MM.1S (cell line): ENCODE measurements at regions not wholly inside any gene's neighbourhood (a gene's known extent, or its start where the extent isn't known, plus 50 kb on each side); places are given as distances from the start of the nearest gene placed in this dataset.

ENCODE experiments used
- DNase-seq: peaks from one replicate; pipeline ENCODE4 v3.0.0-alpha.2; 2015
- H2AFZ ChIP-seq: fragments of 300-600 bp; sonication (generic); 2 replicates; pipeline ENCODE4 v1.6.0; 2016; ENCODE audit warnings: antibody characterized with exemption, low read length
- H3F3A ChIP-seq: fragments of 300-600 bp; sonication (generic); 2 replicates; pipeline ENCODE4 v1.6.1; 2016; ENCODE audit warnings: mild to moderate bottlenecking, antibody characterized with exemption, low read length, moderate library complexity, mixed read lengths; ENCODE audit not compliant: insufficient read depth
- H3K27ac ChIP-seq: fragments of 300-600 bp; sonication (generic); 2 replicates; pipeline ENCODE4 v1.5.1; 2016; ENCODE audit warnings: mild to moderate bottlenecking, low read length
- H3K27me3 ChIP-seq: fragments of 300-600 bp; sonication (generic); replicated peaks from 2 replicates; pipeline ENCODE4 v1.6.0; 2016; ENCODE audit warnings: low read length; ENCODE audit not compliant: insufficient read depth
- H3K36me3 ChIP-seq: fragments of 300-600 bp; sonication (generic); replicated peaks from 2 replicates; pipeline ENCODE4 v1.6.1; 2016; ENCODE audit warnings: mild to moderate bottlenecking, low read length, mixed read lengths; ENCODE audit not compliant: insufficient read depth
- H3K4me1 ChIP-seq: fragments of 300-600 bp; sonication (generic); 2 replicates; pipeline ENCODE4 v1.6.1; 2016; ENCODE audit warnings: low read length, mixed read lengths
- H3K4me2 ChIP-seq: fragments of 300-600 bp; sonication (generic); 2 replicates; pipeline ENCODE4 v1.6.0; 2016; ENCODE audit warnings: low read depth, low read length
- H3K4me3 ChIP-seq: fragments of 300-600 bp; sonication (generic); 2 replicates; pipeline ENCODE4 v1.5.1; 2016; ENCODE audit warnings: low read length, mixed read lengths
- H3K79me2 ChIP-seq: fragments of 300-600 bp; sonication (generic); 2 replicates; pipeline ENCODE4 v1.6.1; 2016; ENCODE audit warnings: mixed run types, low read length, mixed read lengths
- H3K9ac ChIP-seq: fragments of 300-600 bp; sonication (generic); 2 replicates; pipeline ENCODE4 v1.6.1; 2016; ENCODE audit warnings: low read length, mixed read lengths
- H3K9me2 ChIP-seq: fragments of 300-600 bp; sonication (generic); replicated peaks from 2 replicates; pipeline ENCODE4 v1.6.1; 2016; ENCODE audit warnings: mild to moderate bottlenecking, low read length, mixed read lengths; ENCODE audit not compliant: insufficient read depth
- H3K9me3 ChIP-seq: fragments of 300-600 bp; sonication (generic); replicated peaks from 2 replicates; pipeline ENCODE4 v1.6.1; 2016; ENCODE audit warnings: mild to moderate bottlenecking, low read length, mixed read lengths; ENCODE audit not compliant: insufficient read depth
- H4K20me1 ChIP-seq: fragments of 300-600 bp; sonication (generic); 2 replicates; pipeline ENCODE4 v1.6.1; 2016; ENCODE audit warnings: mild to moderate bottlenecking, low read length, moderate library complexity, mixed read lengths; ENCODE audit not compliant: insufficient read depth
- CTCF ChIP-seq: fragments of 300-600 bp; sonication (generic); IDR thresholded peaks from 2 replicates; pipeline ENCODE4 v1.5.1; 2016; ENCODE audit warnings: antibody characterized with exemption, low read length, mixed read lengths
- EZH2 ChIP-seq: fragments of 300-600 bp; sonication (generic); optimal IDR thresholded peaks from 2 replicates; pipeline ENCODE3; 2017; ENCODE audit warnings: low read depth, mild to moderate bottlenecking, antibody characterized with exemption, low read length, mixed read lengths
- EZH2phosphoT487 ChIP-seq: fragments of 300-600 bp; sonication (generic); IDR thresholded peaks from 2 replicates; pipeline ENCODE4 v1.6.1; 2018; ENCODE audit warnings: antibody characterized with exemption, low read length

GRCh38 chr3:31448035-31448881 is 84.5 kb upstream of the STT3B start:
- DNase-seq, result peak; percentile 70
- Histone ChIP-seq H3K4me1 (peaks cover 52% of the 10 kb centered on the region), H3K9me3 (no peaks in the 10 kb centered on the region), H3K9ac (peak overlapping the region; percentile 15; the same call in 1 of the 2 replicates), H3K27me3 (no peaks in the 10 kb centered on the region), H2AFZ (peak overlapping the region; percentile 57), H3K36me3 (no peaks in the 10 kb centered on the region), H3K79me2 (no peaks in the 10 kb centered on the region), H3K27ac (peak overlapping the region; percentile 74; the same call in 1 of the 2 replicates), H3K4me3 (peak overlapping the region; percentile 1), H3K4me2 (peak overlapping the region; percentile 80), H4K20me1 (no peaks in the 10 kb centered on the region), H3F3A (peaks cover 20% of the 10 kb centered on the region), H3K9me2 (no peaks in the 10 kb centered on the region)
- TF ChIP-seq CTCF (peak; percentile 93), EZH2phosphoT487 (no peak), EZH2 (no peak)

DNA sequence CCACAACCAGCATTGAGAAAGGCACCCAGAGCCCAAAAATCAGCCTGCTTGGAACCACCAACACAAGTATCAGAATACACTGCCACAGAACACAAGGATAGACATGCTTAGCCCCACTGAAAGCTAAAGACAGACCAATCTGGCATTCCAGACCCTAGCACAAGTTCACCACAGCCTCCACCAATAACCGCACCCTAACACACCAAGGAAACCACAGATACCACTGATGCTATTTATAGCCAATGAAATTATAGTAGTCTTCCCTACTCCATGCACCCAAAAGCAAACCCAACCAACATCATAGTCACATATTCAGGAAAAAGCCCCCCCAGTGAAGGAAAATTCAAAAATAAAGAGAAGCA is 83.9 kb upstream of the STT3B start:
- Histone ChIP-seq H4K20me1 (no peaks in the 10 kb centered on the region), H2AFZ (0 out of 2 replicates have a peak overlapping the region, but pooled peaks have one; percentile 10), H3K27ac (peak overlapping the region; percentile 74; the same call in 1 of the 2 replicates), H3K79me2 (no peaks in the 10 kb centered on the region), H3K27me3 (no peaks in the 10 kb centered on the region), H3K4me3 (peak overlapping the region; percentile 1), H3K9me2 (no peaks in the 10 kb centered on the region), H3K4me1 (peaks cover 52% of the 10 kb centered on the region), H3K4me2 (peak overlapping the region; percentile 80), H3K9ac (no peak overlapping the region), H3K36me3 (no peaks in the 10 kb centered on the region), H3K9me3 (no peaks in the 10 kb centered on the region), H3F3A (peaks cover 20% of the 10 kb centered on the region)
- peak; percentile 70 for DNase-seq
- TF ChIP-seq CTCF (peak; percentile 2; the same call in 1 of the 2 replicates), EZH2phosphoT487 (no peak)

- H3F3A ChIP-seq, result peaks cover 20% of the 10 kb centered on the region
- no peak for TF ChIP-seq CTCF
- TF ChIP-seq EZH2phosphoT487, result no peak
- TF ChIP-seq EZH2, result no peak
- no peaks in the 10 kb centered on the region for H3K27me3 ChIP-seq
- H2AFZ ChIP-seq, result no peak overlapping the region
- H3K9me3 ChIP-seq, result no peaks in the 10 kb centered on the region
- no peak overlapping the region for H3K9ac ChIP-seq
- no peaks in the 10 kb centered on the region for H3K9me2 ChIP-seq
- H4K20me1 ChIP-seq, result no peaks in the 10 kb centered on the region
- peaks cover 52% of the 10 kb centered on the region for H3K4me1 ChIP-seq
- peak overlapping the region; percentile 1 for H3K4me3 ChIP-seq
- H3K36me3 ChIP-seq, result no peaks in the 10 kb centered on the region
- peak; percentile 51 for DNase-seq
- no peaks in the 10 kb centered on the region for H3K79me2 ChIP-seq
- H3K4me2 ChIP-seq, result peak overlapping the region; percentile 80
- peak overlapping the region; percentile 74; the same call in 1 of the 2 replicates for H3K27ac ChIP-seq
These were observed 83.4 kb upstream of the STT3B start for GRCh38 chr3:31449318-31449717.
